GM13977 (cell line): ENCODE measurements at regions not wholly inside any gene's neighbourhood (a gene's known extent, or its start where the extent isn't known, plus 50 kb on each side); places are given as distances from the start of the nearest gene placed in this dataset.

Source experiments
- DNase-seq: peaks from one replicate; pipeline ENCODE4 v3.0.0; 2012; ENCODE audit warnings: low spot score
- CTCF ChIP-seq: IDR thresholded peaks from 2 replicates; pipeline ENCODE4 v1.5.1; 2012; ENCODE audit warnings: mild to moderate bottlenecking, control low read depth; ENCODE audit not compliant: insufficient read depth; ENCODE audit errors: extremely low read depth, missing control alignments
- in situ Hi-C: fragments of 300-500 bp; cut with MboI; formaldehyde crosslinking; loops from one replicate; pipeline ENCODE4 v1.12.0; 2022; ENCODE audit warnings: low sequenced_read_pairs, low pct_unique_long_range_greater_than_20kb, mixed read lengths, inconsistent platforms; ENCODE audit not compliant: unreplicated experiment

GRCh38 chr22:49533886-49534285 is 293.8 kb downstream of the BRD1 start:
- in situ Hi-C loops, result no loop called here
- no peak for TF ChIP-seq CTCF
- DNase-seq, result no peak

DNA sequence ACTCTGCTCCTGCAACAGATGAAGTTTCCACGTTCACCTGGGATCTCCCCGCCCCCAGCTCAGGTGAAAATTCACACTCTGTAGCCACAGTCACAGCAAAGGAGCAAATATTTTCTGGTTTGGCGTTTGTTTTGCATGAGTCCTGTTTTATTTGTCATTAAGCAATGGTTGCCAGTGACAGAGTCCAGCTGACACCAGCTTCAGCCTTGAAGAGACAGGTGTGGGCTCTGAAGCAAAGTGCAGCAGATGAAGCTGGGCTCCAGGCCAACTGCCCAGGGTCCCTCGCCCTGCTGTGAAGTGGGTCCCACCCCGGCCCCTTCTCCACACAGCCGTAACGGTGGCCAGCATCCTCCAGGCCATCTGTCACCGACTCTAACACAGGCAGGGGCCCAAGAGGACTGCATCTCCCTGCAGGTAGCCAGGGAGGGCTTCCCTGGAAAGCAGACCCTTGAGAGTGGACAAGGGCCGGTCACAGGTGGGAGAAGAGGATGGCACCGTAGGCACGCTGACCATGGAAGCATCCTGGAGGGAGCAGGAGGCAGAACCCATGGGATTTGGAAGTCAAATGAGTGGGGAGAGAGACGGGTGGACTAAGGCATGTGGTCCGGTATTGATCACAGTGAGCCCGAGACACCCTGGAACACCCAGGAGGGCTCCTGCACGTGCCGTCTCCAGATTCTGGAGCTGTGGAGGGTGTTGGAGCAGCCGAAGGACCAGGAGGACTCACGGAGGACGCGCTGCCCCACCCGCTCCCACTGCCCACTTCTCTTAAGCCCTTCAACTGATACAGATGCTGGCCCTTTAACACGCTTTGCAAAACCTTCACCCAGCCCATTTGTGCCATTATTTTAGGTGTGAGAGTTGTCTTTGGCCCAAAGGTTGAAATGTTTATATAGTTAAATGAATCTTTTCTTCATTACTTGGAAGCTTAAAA is 294.5 kb downstream of the BRD1 start:
- TF ChIP-seq CTCF, result no peak
- in situ Hi-C loops, result no loop called here
- DNase-seq, result no peak

GRCh38 chr22:49531368-49531791 is 296.3 kb downstream of the BRD1 start:
- no peak for DNase-seq
- in situ Hi-C loops, result no loop called here
- TF ChIP-seq CTCF, result no peak

GRCh38 chr22:49530671-49531367 is 296.9 kb downstream of the BRD1 start:
- DNase-seq, result no peak
- in situ Hi-C loops, result no loop called here
- TF ChIP-seq CTCF, result no peak

DNA sequence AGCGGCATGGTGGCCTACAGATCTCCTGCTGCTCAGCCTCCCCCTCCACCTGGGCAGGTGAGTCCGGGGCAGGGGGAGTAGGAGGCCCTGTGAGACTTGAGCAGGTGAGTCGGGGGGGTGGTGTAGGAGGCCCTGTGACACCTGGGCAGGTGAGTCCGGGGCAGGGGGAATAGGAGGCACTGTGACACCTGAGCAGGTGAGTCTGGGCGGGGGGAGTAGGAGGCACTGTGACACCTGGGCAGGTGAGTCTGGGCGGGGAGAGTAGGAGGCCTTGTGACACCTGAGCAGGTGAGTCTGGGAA is 299.3 kb downstream of the BRD1 start:
- no peak for DNase-seq
- in situ Hi-C loops, result no loop called here
- TF ChIP-seq CTCF, result no peak

- in situ Hi-C loops, result no loop called here
- DNase-seq, result no peak
These were observed 299.9 kb downstream of the BRD1 start for GRCh38 chr22:49527611-49528419.

More at GRCh38 chr22:49527611-49528419, 299.9 kb downstream of the BRD1 start:
- TF ChIP-seq CTCF, result no peak
